GM23338 (cell line): ENCODE measurements at regions not wholly inside any gene's neighbourhood (a gene's known extent, or its start where the extent isn't known, plus 50 kb on each side); places are given as distances from the start of the nearest gene placed in this dataset.

Source experiments
- ATAC-seq: fragments of 200-7000 bp; cut with Tn5 transposase; 3 replicates; pipeline ENCODE4 v1.9.1; 2020
- DNase-seq: peaks from one replicate; pipeline ENCODE4 v3.0.0-alpha.2; 2015; ENCODE audit warnings: low spot score
- H2AFZ ChIP-seq: fragments of 200-600 bp; sonication (generic); 2 replicates; pipeline ENCODE4 v1.8.0; 2016; ENCODE audit warnings: antibody characterized with exemption, mild to moderate bottlenecking, moderate library complexity
- H3F3A ChIP-seq: fragments of 200-600 bp; sonication (generic); replicated peaks from 2 replicates; pipeline ENCODE4 v1.8.0; 2017; ENCODE audit warnings: antibody characterized with exemption, mixed run types, low read depth
- H3K27ac ChIP-seq: fragments of 200-600 bp; sonication (generic); 2 replicates; pipeline ENCODE4 v1.6.1; 2016; ENCODE audit warnings: low read depth
- H3K27me3 ChIP-seq: fragments of 200-600 bp; sonication (generic); 2 replicates; pipeline ENCODE4 v1.8.0; 2016; ENCODE audit warnings: mild to moderate bottlenecking, mixed run types, moderate library complexity; ENCODE audit not compliant: insufficient read depth
- H3K36me3 ChIP-seq: fragments of 200-600 bp; sonication (generic); 2 replicates; pipeline ENCODE4 v1.8.0; 2016; ENCODE audit warnings: mild to moderate bottlenecking; ENCODE audit not compliant: insufficient read depth
- H3K4me1 ChIP-seq: fragments of 200-600 bp; sonication (generic); 2 replicates; pipeline ENCODE4 v1.8.0; 2016; ENCODE audit warnings: mild to moderate bottlenecking, moderate library complexity; ENCODE audit not compliant: insufficient read depth
- H3K4me2 ChIP-seq: fragments of 200-600 bp; sonication (generic); 2 replicates; pipeline ENCODE4 v1.7.1; 2017; ENCODE audit warnings: mixed run types
- H3K4me3 ChIP-seq: fragments of 200-600 bp; sonication (generic); 2 replicates; pipeline ENCODE4 v1.6.1; 2016; ENCODE audit warnings: mixed run types
- H3K79me2 ChIP-seq: fragments of 200-600 bp; sonication (generic); replicated peaks from 2 replicates; pipeline ENCODE4 v1.8.0; 2017; ENCODE audit warnings: mild to moderate bottlenecking; ENCODE audit not compliant: insufficient read depth
- H3K9me2 ChIP-seq: fragments of 200-600 bp; sonication (generic); 2 replicates; pipeline ENCODE4 v1.8.0; 2017; ENCODE audit not compliant: insufficient read depth
- H4K20me1 ChIP-seq: fragments of 200-600 bp; sonication (generic); replicated peaks from 2 replicates; pipeline ENCODE4 v1.8.0; 2017; ENCODE audit warnings: mild to moderate bottlenecking; ENCODE audit not compliant: insufficient read depth
- H3K27ac Mint-ChIP-seq: 2 replicates; pipeline ENCODE4 v1.8.0; 2020; ENCODE audit warnings: inconsistent platforms, mild to moderate bottlenecking, moderate library complexity, mixed read lengths
- H3K27me3 Mint-ChIP-seq: 3 replicates; pipeline ENCODE4 v1.8.0; 2022; ENCODE audit warnings: low read depth, mild to moderate bottlenecking, moderate library complexity, mixed read lengths, inconsistent platforms; ENCODE audit not compliant: insufficient read depth, poor library complexity
- H3K36me3 Mint-ChIP-seq: 3 replicates; pipeline ENCODE4 v1.8.0; 2021; ENCODE audit warnings: low read depth, mild to moderate bottlenecking, inconsistent platforms, moderate library complexity, mixed read lengths
- H3K4me1 Mint-ChIP-seq: 3 replicates; pipeline ENCODE4 v1.8.0; 2020; ENCODE audit warnings: mild to moderate bottlenecking, inconsistent platforms, mixed read lengths
- H3K4me3 Mint-ChIP-seq: 3 replicates; pipeline ENCODE4 v1.8.0; 2021; ENCODE audit warnings: moderate library complexity, mild to moderate bottlenecking, inconsistent platforms, mixed read lengths
- H3K9me3 Mint-ChIP-seq: 3 replicates; pipeline ENCODE4 v1.8.0; 2020; ENCODE audit warnings: moderate library complexity, mild to moderate bottlenecking, inconsistent platforms, mixed read lengths
- CREB1 ChIP-seq: fragments of 250-450 bp; sonication (Bioruptor Pico); IDR thresholded peaks from 2 replicates; pipeline ENCODE4 v1.5.0; 2020; ENCODE audit warnings: low read depth, mild to moderate bottlenecking, moderate library complexity
- CTCF ChIP-seq, 2 experiments: fragments of 200-600 bp in 1 of 2; sonication (generic) in 1 of 2; conservative IDR thresholded peaks; 2 replicates each; pipeline versions ENCODE4 v1.5.1 to v1.6.1; 2016 to 2017; ENCODE audit warnings: antibody characterized with exemption in 2 of 2, low read depth in 2 of 2, mild to moderate bottlenecking in 2 of 2, moderate library complexity in 1 of 2
- ETS1 ChIP-seq: IDR thresholded peaks from 2 replicates; pipeline ENCODE4 v1.6.1; 2016; ENCODE audit warnings: antibody characterized with exemption
- EZH2 ChIP-seq: fragments of 200-600 bp; sonication (generic); IDR thresholded peaks from one replicate; pipeline ENCODE4 v1.8.0; 2017; ENCODE audit warnings: antibody characterized with exemption, mild to moderate bottlenecking, low read depth; ENCODE audit not compliant: unreplicated experiment
- EZH2phosphoT487 ChIP-seq: fragments of 200-600 bp; sonication (generic); IDR thresholded peaks from one replicate; pipeline ENCODE4 v1.8.1; 2018; ENCODE audit warnings: antibody characterized with exemption; ENCODE audit not compliant: unreplicated experiment
- JUNB ChIP-seq: IDR thresholded peaks from one replicate; pipeline ENCODE4 v1.6.1; 2016; ENCODE audit warnings: antibody characterized with exemption; ENCODE audit not compliant: unreplicated experiment
- NANOG ChIP-seq: IDR thresholded peaks from 2 replicates; pipeline ENCODE4 v1.6.1; 2016; ENCODE audit warnings: antibody characterized with exemption, borderline replicate concordance
- POLR2AphosphoS5 ChIP-seq: IDR thresholded peaks from 2 replicates; pipeline ENCODE4 v1.6.1; 2016; ENCODE audit warnings: antibody characterized with exemption, low read depth
- REST ChIP-seq: IDR thresholded peaks from one replicate; pipeline ENCODE4 v1.6.1; 2018; ENCODE audit warnings: antibody characterized with exemption; ENCODE audit not compliant: unreplicated experiment
- STAT1 ChIP-seq: IDR thresholded peaks from one replicate; pipeline ENCODE4 v1.6.1; 2016; ENCODE audit warnings: antibody characterized with exemption; ENCODE audit not compliant: unreplicated experiment
- ZNF114 ChIP-seq: fragments of 250-450 bp; sonication (Bioruptor Pico); IDR thresholded peaks from 2 replicates; pipeline ENCODE4 v1.5.0; 2020; ENCODE audit warnings: mild to moderate bottlenecking, moderate library complexity
- ZNF331 ChIP-seq: fragments of 250-450 bp; sonication (Bioruptor Pico); IDR thresholded peaks from 2 replicates; pipeline ENCODE4 v1.5.0; 2020; ENCODE audit warnings: low read depth, mild to moderate bottlenecking, moderate library complexity
- ZNF462 ChIP-seq: fragments of 250-450 bp; sonication (Bioruptor Pico); IDR thresholded peaks from 2 replicates; pipeline ENCODE4 v1.5.0; 2020; ENCODE audit warnings: mild to moderate bottlenecking, moderate library complexity

GRCh38 chr9:36486329-36486932 is 86.3 kb upstream of the MELK start:
- 0 out of 2 replicates have a peak overlapping the region, but pooled peaks have one; percentile 25 for H2AFZ ChIP-seq
- no peaks in the 10 kb centered on the region for H3K27me3 ChIP-seq
- peak overlapping the region; percentile 91 for H3K27ac ChIP-seq
- peaks cover 77% of the 10 kb centered on the region for H3K4me1 ChIP-seq
- H3K4me3 ChIP-seq = peak overlapping the region; percentile 74
- H3K4me2 ChIP-seq = peak overlapping the region; percentile 79
- Mint-ChIP-seq H3K27me3 (peaks cover 17% of the 10 kb centered on the region), H3K9me3 (no peaks in the 10 kb centered on the region), H3K4me1 (peaks cover 54% of the 10 kb centered on the region), H3K4me3 (peak overlapping the region; percentile 89), H3K27ac (peak overlapping the region; percentile 87), H3K36me3 (peaks cover 7% of the 10 kb centered on the region; the same call in 1 of the 3 replicates)
- ATAC-seq = peak; percentile 2
- H3F3A ChIP-seq = peaks cover 18% of the 10 kb centered on the region; the same call in 1 of the 2 replicates
- no peaks in the 10 kb centered on the region for H3K9me2 ChIP-seq
- peaks cover 32% of the 10 kb centered on the region; the same call in 1 of the 2 replicates for H4K20me1 ChIP-seq
- DNase-seq = peak; percentile 24
- TF ChIP-seq ETS1 (no peak), CREB1 (CRISPR knock-in tag) (no peak), ZNF114 (CRISPR knock-in tag) (no peak), POLR2AphosphoS5 (no peak), REST (no peak), STAT1 (no peak), ZNF462 (CRISPR knock-in tag) (no peak), EZH2phosphoT487 (no peak), EZH2 (no peak), CTCF (conservative IDR thresholded peaks at IDR 0.05; ENCODE audit: low read depth in 2 of 2) (no peak), ZNF331 (CRISPR knock-in tag) (no peak), JUNB (no peak), NANOG (no peak)
- peaks cover 56% of the 10 kb centered on the region for H3K79me2 ChIP-seq
- no peaks in the 10 kb centered on the region for H3K36me3 ChIP-seq
